ENCODE measurements at regions not wholly inside any gene's neighbourhood (a gene's known extent, or its start where the extent isn't known, plus 50 kb on each side); places are given as distances from the start of the nearest gene placed in this dataset.

DNA sequence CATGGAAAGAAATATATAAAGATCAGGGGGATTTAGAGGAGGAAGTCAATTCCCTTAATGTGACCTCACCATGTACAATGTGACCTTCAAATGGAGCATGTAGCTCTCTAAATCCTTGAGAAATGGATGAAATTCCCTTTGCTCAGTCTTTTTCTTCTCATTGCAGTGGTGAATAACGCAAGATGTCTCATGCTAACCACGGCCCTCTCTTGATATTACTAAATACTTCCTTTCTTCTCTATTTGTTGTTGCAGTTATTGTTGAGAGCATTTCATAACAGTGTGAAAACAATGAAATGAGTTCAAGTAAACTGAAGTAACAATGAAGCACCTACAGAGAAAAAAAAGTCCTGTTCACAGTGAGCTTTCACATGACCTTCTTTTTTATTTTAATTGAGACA, 55.6 kb downstream of the ZNF281 start:
- DNase-seq (ENCODE audit: low read depth, low spot score): no peak

DNA sequence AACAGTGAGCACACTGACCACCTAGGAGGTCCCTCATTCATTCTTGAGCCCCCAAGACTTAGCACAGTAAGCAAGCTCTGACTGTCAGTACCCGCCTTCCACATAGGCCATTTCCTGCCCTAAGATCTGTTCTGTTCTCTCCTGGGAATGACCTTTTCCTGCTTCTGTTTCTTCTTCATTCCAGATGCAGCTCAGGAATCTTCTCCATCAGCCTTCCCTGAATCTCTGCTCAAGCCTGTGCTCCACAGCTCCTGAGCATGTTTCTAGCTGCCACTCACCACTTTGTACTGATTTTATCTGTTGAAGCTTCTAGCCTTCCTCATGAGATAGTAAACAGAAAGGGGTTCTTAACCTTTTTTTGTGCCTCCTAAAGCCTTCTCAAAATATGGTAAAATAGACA, 56.6 kb downstream of the ZNF281 start:
- no peak for DNase-seq (ENCODE audit: low read depth, low spot score)

GRCh38 chr1:200351826-200352549, 57.8 kb downstream of the ZNF281 start:
- no peak for DNase-seq (ENCODE audit: low read depth, low spot score)

GRCh38 chr1:200351425-200351824, 58.4 kb downstream of the ZNF281 start:
- no peak for DNase-seq (ENCODE audit: low read depth, low spot score)

DNA sequence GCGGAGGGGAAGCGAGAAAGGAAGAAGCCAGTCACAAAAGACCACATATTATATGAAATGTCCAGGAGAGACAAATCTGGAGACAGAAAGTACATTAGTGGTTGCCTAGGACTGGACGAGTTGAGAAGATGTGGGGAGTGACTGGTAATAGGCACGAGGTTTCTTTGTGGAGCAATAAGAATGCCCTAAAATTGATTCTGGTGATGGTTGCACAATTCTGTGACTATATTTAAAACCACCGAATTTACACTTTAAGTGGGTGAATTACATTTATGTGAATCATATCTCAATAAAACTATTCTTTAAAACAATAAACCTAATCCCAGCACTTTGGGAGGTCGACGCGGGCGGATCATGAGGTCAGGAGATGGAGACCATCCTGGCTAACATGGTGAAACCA, 63.1 kb downstream of the ZNF281 start:
- no peak for DNase-seq (ENCODE audit: low read depth, low spot score)

DNA sequence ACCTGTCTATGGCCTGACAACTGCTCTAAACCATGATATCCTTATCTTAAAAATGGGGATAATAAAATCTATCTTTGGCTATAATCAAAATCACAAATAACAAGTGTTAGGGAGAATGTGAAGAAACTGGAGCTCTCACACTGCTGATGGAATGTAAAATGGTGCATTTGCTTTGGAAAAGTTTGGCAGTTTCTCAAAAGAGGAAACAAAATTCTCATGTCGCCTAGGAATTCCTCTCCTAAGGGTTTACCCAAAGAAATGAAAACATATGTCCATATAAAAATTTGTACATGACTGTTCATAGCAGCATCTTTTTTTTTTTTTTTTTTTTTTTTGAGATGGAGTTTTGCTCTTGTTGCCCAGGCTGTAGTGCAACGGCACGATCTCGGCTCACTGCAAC, 64.3 kb downstream of the ZNF281 start:
- DNase-seq (ENCODE audit: low read depth, low spot score): no peak

DNA sequence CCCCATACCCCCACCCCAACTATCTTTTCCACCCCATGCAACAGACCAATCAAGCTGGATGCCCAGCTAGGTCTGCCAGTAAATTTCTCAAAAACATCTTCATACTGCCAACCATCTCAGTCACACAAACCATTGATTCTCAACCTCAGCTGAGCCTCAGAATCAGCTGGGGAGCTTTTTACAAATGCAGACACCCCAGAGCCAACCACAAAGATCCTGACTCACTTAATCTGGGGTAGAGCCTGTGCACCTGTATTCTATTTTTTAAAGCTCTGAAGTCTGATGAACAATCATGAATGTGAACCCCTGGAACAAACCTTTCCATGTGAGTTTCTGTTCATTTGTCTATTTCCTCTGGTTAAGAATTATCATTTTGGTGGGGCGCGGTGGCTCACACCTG, 66.0 kb downstream of the ZNF281 start:
- DNase-seq (ENCODE audit: low read depth, low spot score): no peak

- DNase-seq (ENCODE audit: low read depth, low spot score): no peak
These were observed 67.1 kb downstream of the ZNF281 start for GRCh38 chr1:200342511-200343311.

DNA sequence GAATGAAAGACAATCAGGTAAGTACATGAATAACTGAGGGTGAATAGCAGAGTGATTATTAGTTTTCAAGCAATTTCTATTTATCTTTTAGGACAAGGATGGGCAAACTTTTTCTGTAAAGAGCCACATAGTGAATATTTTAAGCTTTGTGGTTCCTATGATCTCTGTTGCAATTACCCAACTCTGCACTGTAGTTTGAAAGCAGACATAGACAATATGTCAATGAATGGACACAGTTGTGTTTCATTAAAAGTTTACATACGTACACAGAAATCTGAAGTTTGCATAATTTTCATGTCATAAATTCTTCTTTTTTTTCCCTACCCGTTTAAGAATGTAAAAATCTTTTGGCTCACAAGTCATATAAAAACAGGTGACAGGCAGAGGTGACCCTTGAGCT, 71.4 kb downstream of the ZNF281 start:
- DNase-seq (ENCODE audit: low read depth, low spot score): no peak

GRCh38 chr1:200337831-200338230, 72.0 kb downstream of the ZNF281 start:
- DNase-seq (ENCODE audit: low read depth, low spot score): no peak

GRCh38 chr1:200337410-200337809, 72.4 kb downstream of the ZNF281 start:
- no peak for DNase-seq (ENCODE audit: low read depth, low spot score)

DNA sequence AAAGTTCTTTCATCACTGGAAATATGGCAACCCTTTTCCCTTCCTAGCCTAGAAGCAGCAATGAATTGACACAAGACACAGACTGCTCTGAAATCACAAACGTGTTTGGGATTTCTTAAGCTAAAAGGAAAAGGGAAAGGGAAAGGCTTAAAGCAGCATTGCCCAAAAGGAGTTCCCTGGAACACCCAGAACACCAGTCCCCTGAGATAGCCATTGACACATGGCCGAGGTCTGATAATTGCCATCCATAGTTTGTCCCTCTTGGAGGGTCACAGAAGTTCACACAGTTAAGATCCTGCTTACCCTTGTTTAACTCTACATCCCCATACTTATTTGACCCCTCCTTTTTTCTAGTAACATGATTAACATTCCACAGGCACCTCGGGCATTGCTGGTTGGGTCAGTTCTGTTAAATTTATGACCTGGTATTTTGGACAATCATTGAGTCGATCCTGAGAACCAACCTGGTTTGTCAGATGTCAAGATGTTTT, 72.9 kb downstream of the ZNF281 start:
- no peak for DNase-seq (ENCODE audit: low read depth, low spot score)

DNA sequence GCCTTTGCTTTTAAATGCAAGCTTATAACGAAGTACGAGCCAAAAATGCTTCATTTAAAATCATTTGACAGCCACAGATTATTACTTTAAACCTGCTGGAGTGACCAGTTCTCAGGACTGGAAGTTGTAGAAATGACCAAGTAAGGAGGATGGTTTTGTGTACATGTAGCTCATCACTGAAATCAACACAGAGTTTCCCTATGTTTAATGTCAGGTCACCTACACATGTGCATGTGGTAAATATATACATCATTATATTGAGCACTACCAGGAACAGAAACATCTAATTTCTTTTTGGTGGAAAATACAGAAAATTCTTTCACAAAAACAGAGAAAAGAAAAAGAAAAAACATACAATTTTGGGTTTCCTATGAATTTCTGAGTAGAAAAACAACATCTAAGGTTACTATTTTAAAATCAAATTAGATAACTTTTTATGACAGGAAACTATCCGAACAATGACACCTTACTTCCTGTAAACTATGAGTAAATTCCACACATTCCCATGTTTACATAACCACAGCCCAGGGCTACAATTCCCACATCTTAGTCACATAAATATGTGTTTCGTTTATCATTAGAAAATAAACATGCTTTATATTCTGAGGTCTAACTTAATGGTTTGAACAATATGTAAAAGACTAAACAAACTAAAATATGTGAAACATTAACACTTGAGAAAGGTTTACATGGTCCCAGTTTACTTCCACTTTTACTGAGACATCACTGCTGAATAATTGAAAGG, 73.6 kb downstream of the ZNF281 start:
- DNase-seq (ENCODE audit: low read depth, low spot score): no peak

GRCh38 chr1:200334661-200335256, 75.1 kb downstream of the ZNF281 start:
- DNase-seq (ENCODE audit: low read depth, low spot score): no peak

DNA sequence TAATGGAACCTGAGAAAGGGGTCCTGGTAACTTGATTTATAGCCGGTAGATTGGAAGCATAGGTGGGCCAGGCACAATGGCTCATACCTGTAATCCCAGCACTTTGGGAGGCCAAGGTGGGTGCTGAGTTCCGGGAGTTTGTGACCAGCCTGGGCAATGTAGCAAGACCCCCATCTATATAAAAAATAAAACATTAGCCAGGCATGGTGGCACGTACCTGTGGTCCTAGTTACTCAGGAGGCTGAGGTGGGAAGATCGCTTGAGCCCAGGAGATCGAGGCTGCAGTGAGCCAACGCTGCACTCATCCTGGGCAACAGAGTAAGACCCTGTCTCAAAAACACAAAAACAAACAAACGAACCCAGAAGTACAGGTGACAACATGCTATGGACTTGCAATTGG, 76.5 kb downstream of the ZNF281 start:
- no peak for DNase-seq (ENCODE audit: low read depth, low spot score)

DNA sequence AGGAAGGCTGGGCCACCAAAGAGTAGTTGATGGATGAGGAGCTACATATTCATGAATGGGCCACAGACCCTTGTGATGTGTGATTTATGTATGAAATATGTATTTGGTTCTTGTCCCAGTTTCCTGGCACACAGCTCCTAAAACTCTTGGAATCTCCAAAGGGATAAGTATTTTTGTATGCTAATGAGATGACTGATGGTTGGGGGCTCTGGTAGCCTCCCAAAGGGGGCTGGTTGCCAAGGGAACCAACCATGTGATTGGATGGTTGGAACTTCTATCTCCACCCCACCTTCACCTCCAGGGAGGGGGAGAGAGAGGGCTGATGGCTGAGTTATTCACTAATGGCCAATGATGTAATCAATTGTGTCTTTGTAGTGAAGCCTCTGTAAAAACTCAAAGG, 77.1 kb downstream of the ZNF281 start:
- no peak for DNase-seq (ENCODE audit: low read depth, low spot score)

GRCh38 chr1:200330741-200331428, 79.0 kb downstream of the ZNF281 start:
- no peak for DNase-seq (ENCODE audit: low read depth, low spot score)

- DNase-seq (ENCODE audit: low read depth, low spot score): no peak
These were observed 80.5 kb downstream of the ZNF281 start for GRCh38 chr1:200329208-200329882.

DNA sequence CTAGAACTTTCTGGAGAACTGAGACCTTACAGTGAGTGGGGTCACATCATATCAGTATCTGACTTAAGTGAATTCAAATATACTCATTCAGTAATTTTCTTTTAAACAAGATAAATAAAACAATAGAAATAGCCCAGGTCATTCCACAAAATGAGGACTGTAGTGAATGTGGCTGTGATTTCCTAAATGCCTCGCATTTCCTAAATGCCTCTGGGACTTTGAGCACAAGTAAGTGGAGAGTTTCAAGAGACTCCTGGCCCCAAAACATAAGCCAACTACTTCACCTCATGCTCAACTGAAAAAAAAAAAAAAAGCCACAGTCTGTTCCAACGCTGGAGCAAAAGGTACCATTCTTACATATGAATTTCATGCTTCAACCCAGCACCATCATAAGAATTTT, 81.5 kb downstream of the ZNF281 start:
- DNase-seq (ENCODE audit: low read depth, low spot score): no peak

DNA sequence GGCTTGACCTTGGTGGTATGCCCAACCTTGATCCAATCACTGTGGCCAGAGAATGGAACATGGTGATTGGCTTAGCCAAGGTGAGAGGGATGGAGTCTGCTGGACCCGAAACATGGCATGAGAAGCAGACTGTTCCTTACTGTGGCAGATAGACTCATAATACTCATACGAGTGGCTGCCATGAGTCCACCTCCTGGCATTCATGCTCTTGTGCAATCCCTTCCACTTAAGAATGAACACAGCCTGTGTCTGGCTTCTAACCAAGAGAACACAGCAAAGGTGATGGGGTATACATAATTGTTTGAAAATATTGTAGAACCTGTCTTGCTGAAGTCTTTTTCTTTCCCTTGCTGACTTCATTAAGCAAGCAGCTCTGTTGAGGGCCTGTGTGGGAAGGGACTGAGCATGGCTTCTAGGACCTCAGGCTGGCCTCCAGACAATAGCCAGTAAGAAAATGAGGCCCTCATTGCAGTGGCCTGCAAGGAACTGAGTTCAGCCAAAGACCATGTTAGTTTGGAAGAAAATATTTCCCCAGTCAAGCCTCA, 85.9 kb downstream of the ZNF281 start:
- no peak for DNase-seq (ENCODE audit: low read depth, low spot score)

- DNase-seq (ENCODE audit: low read depth, low spot score): no peak
These were observed 90.7 kb downstream of the ZNF281 start for GRCh38 chr1:200319148-200319547.
